ENCODE measurements at regions not wholly inside any gene's neighbourhood (a gene's known extent, or its start where the extent isn't known, plus 50 kb on each side); places are given as distances from the start of the nearest gene placed in this dataset.

DNA sequence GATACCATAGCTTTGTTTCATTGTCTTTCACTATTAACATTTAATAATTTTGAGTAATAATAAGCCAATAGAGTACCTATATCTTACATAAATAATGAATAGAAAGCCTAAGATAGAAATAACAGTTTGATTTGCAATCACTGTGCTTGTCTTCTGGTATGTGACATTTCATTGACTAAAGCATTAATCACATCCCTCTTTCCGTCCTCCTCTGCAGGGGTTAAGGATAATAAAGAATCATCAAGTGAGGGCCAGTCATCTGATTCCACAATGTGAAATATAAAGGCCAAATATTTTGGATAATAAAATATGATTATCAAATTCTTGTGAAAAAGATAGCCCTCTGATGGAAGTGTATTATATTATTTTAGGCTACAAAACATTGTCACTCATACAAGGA lies 2073.4 kb downstream of the ARAP2 start:
- no peak for DNase-seq (ENCODE audit: low read depth in 2 of 2)

DNA sequence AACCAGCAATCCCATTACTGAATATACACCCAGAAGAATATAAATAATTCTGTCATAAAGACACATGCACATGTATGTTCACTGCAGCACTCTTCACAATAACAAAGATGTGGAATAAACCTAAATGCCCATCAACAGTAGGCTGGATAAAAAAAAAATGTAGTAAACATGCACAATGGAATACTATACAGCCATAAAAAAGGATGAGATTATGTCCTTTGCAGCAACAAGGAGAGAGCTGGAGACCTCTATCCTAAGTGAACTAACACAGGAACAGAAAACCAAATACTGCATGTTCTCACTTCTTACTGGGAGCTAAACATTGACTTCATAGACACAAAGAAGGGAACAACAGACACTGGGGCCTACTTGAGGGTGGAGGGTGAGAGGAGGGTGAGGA lies 2067.7 kb downstream of the ARAP2 start:
- no peak for DNase-seq (ENCODE audit: low read depth in 2 of 2)

DNA sequence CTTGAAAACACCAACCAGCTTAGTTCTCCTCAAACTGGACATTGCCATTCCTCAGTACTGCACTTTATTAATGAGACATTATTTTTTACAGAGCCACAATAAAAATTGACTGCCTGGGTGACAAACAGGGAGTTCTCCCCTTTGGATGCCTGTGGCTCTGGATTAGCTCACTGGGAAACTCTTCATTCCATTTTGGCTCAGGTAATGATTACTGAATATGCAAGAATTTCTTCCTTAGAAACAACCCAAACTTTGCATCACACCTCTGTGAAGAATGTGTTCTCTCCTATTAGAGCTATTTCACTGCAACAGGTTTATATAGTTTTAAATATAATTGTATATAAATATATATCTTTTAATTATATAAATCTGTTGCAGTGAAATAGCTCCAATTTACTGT lies 2065.8 kb downstream of the ARAP2 start:
- DNase-seq (ENCODE audit: low read depth in 2 of 2), result no peak

DNA sequence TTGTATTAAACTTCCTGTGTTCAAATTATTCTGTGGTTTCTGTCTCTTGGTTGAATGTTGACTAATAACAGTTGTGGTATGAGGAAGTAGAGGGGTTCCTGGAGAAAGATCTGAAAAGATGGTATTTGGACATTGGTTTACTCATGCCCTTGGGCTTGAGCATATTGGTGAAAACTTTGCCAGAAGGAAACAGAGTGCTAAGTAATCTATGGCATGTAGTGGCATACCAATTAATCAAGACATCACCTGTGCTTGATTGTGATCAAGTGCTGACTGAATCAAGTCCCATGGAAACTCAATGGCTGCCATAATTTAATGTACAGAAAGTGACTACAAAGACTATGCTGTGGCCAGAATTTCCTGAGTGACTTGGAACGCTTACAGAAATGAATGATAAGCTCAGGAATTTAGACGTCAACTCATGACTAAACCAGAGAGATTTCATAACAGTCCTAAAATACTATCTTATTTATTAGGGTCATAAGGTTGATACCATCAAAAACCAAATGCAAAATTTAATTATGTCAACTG lies 2062.9 kb downstream of the ARAP2 start:
- peak; percentile 92 to 93 for DNase-seq (ENCODE audit: low read depth in 2 of 2)

DNA sequence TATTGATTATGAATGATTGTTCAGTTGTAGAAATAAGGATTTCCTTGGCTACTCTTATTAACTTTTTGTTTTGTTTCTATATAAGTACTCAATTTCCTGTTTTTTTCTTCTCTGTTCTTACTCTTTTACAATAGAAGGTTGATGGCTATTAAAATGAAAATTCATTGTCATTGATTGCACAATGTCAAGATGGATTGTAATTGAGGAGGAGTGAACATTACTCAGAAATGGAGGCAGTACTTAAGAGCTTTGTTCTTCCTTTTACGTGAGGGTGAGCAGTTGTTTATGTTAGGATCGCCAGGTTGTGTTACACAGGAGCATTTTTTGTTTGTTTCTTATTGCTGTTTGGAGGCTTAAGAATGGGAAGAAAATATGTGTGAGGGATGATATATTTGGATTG lies 2062.4 kb downstream of the ARAP2 start:
- DNase-seq (ENCODE audit: low read depth in 2 of 2), result no peak

DNA sequence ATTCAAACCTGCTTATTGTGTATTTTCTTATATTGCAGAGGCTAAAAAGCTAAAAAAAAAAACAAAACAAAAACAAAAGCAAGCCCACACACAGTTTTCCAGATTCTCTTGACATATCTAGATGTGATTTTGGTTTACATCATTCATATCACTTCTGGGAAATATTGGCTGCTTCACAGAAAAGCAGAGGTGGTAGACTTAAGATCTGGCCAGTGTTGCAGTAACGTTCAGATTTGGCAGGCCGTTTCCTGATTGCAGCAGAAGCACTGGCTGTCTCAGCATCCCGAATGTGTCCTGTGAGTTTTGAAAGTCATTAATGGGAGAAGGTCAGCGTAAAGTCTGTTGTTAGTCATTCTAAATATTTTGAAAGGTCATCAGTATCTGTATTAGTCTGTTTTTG lies 2062.0 kb downstream of the ARAP2 start:
- DNase-seq (ENCODE audit: low read depth in 2 of 2), result no peak

DNA sequence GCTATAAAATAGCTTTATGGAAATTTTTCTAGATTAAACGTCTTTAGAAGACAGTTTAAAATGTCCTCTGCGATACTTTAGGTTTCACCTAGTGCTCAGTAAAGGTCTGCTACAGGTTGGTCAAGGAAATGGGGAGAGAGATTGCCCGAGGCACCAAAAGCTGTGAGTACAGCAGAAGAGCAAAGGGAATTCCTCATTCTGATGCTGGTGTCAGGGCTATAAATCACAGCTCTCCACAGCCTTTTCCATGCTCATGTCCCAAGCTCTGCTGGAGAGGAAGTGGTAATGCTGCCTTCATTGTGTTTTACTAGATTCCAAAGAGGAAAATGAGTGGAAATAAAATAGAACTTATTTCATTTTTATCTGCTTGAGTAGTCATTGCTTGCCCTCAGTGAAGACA lies 2060.4 kb downstream of the ARAP2 start:
- no peak for DNase-seq (ENCODE audit: low read depth in 2 of 2)

DNA sequence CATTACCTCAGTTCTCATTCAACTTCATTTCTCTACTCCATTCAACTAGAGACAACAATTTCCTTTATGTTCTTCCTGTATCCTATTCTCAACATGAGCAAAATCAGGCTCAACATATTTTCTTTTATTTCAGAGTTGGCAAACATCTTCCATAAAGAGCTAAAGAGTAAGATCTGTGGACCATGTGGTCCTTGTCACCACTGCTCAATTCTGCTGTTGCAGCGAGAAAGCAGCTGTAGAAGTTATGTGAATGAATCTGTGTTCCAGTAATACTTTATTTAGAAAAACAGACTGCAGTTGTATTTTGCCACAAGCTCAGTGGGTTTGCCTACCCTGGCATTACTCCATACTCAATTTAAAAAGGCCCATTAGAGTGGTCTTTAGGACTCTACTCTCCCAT lies 2057.3 kb downstream of the ARAP2 start:
- DNase-seq (ENCODE audit: low read depth in 2 of 2), result no peak

DNA sequence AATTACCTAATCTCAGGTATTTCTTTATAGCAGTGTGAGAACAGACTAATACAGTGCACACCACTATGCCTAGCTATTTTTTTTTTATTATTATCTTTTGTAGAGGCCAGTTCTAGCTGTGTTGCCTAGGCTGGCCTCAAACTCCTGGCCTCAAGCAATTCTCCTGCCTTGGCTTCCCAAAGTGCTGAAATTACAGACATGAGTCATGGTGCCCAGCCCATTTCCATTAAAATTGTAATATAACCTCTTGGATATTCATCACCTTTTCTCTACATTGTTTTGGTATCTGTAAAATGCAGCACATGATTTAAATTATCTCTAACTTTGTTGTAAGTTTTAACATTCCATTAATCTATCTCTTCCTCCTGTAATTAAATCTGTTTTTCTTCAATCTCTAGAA lies 2052.9 kb downstream of the ARAP2 start:
- no peak for DNase-seq (ENCODE audit: low read depth in 2 of 2)

DNA sequence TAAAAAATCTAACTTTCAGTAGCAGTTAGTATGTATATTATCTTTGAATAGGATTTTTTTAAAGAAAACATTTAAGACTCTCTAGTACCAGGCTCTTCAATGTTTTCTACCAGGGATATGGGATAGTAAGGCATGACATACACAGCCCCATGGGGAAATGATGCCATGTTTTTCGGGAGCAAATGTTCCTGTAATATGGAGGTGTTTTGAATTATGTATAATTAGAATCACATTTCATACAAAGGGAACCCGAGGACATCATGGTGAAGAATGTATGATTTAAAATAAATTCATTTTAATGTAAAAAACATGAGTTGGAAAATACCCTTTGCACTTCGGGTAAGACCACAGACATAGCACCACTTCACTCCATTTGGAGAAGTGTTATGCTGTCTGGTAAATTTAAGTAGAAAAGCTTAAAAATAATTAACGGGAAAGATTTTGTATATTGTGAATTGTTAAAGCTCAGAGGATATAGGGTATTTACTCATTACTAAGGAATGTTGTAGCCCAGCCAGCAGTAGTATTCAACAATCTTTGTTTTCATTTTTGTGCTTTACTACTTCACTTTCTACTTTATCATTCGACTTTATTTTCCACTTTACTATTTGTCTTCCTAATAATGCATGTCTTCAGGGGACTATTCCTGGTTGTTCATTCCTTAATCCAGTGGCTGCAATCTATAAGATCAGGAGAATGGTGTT lies 2050.7 kb downstream of the ARAP2 start:
- peak in 1 of 2 experiments; percentile 45 for DNase-seq (ENCODE audit: low read depth in 2 of 2)

DNA sequence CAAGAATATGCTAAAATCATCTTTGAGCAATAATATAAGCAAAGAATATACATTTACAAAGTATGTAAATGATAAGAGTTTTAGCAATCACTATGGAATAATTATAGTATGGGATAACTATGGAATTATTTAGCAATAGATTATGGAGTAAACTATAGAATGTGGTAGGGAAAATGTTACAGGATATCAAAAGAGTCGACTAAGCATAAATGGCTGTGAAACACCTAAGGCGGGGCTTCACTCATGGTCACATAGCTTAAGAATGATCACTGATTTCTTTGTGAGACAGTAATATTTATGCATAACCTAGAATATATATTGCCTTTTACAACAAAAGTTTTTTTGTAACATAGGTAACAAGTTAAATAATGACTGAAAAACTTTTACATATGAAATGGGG lies 2049.7 kb downstream of the ARAP2 start:
- DNase-seq (ENCODE audit: low read depth in 2 of 2), result no peak

DNA sequence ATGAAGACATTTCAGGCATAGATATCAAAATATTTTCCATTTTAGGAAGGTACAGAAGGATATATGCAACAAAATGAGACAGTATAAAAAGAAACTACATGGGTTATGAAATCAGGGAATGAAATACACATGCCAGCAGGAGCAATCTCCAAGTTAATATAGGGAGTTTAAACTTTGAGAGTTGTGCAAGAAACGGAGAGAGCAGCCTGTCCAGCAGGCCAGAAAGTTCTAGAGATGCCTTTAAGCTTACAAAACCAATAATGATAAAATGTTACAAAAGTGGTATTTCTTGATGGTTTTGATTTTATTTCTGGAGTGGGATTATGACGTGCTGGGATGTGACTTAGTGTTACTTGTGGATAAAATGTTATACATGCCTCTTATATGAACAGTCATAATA lies 2047.9 kb downstream of the ARAP2 start:
- DNase-seq (ENCODE audit: low read depth in 2 of 2), result no peak

DNA sequence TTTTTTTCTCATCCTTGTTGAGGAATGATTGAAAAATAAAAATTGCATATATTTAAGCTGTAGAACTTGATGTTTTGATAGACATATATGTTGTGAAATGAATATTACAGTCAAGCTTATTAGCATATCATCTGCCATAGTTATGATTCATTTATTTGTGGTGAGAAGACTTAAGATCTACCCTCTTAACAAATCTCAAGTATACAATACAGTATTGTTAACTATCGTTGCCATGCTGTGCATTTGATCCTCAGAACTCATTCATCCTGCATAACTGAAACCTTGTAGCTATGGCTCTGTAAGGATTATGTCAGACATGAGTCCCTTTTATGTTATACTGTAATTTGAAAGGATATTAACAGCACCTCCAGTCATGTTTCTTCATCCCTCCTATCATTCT lies 2045.3 kb downstream of the ARAP2 start:
- no peak for DNase-seq (ENCODE audit: low read depth in 2 of 2)

DNA sequence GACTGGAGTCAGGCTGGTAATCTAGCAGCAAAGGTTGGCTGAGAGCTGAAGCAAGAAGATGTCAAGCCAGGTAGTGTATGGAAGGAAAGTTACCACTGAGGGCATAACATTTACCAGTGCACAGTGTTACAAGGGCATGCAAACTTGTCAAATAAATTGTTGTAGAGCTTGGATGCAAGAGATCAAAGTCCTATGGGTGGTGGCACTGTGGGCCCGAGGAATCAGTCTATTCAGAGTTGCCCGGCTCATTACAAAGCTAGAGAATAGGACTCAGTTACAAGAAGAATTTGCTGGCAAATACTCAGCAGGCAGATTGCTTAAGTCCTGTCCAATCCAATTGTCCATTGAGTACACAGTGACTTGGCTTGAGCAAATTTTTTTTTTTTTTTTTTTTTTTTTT lies 2043.8 kb downstream of the ARAP2 start:
- no peak for DNase-seq (ENCODE audit: low read depth in 2 of 2)

DNA sequence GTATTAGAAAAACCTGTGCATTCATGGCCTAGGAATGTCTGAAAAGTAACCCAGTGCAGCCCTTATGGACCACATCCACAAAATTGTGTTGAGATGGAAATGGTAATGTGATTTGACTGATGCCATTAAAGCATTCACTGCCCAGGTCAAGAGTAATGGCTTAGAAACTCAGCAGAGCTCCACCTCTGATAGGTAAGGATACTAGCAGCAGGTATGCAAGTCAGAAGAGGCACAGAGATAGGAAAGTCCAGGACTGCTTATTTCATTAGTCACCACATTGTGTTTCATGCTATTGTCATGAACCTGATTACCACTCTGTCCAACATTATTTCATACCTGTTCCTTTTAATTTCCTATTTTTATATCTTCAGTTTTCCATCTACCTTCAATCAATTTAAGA lies 2042.2 kb downstream of the ARAP2 start:
- no peak for DNase-seq (ENCODE audit: low read depth in 2 of 2)

DNA sequence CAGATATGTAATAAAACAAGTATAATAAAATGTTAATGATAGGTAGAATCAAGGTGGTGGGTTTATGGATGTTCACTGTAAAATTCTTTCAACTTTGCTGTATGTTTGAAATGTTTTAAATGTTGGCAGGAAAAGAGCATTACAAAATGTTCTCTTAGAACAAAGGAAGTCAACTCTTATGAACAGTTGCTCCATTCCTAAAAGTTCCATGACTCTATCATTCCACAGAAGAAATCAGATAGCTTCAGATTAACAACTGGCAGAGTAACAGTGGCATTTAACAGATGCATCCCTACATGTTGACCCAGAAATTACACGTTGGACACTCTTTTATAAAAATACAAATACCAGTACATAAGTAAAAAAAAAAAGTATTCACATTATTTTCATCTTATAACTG lies 2023.7 kb downstream of the ARAP2 start:
- DNase-seq (ENCODE audit: low read depth in 2 of 2), result no peak

DNA sequence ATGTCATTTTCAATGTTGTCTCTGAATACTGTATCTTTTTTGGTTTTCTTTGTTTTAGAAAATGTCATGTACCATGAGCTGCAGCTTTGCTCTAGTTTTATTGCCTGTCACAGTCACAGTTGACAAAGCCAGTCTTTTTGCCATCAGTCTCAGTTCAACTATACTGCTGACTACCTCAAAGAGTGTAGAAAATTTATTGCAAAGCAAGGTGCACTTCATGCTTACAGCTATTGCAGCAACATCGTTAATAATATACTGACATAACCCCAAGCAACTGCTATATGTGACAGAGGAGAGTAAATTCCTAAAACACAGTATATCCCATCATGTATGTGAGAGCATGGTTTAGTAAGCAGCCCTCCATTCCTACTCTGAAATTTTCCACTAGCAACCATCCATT lies 2022.3 kb downstream of the ARAP2 start:
- DNase-seq (ENCODE audit: low read depth in 2 of 2), result no peak

DNA sequence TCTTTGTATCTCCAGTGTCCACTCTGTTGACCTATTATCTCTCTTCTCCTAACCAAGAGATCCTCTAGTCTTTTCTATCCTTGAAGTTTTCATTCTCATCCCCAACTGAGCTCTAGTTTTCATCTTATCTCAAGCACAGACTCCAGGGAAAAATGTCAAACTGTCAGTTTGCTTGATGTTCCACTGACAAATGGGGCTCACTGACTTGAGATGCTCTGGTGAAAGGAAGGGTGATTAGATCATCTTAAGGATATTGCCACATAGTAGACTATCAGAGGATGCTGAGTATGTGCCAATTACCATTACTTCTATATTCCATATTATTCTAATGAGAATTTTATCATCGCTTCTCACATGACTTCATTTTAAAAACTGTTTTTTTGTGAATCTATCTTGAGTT lies 2008.2 kb downstream of the ARAP2 start:
- no peak for DNase-seq (ENCODE audit: low read depth in 2 of 2)

DNA sequence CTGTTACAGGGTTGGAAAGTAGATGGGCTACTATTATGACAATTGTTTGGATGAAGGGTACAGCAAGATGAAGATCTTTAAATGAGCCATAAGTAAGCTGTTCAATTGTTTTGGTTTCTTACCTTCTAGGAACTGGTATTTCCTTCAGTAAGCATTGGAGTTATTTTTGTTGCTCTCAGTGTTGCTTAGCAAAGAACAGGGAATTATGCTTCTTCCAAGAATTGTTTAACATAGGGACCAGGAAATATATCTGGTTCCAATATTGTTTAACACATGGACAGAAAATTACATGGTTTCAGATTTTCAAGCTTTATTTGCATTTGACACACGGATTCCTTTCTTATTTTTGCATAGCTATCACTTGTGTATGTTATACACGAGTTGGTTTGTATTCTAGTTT lies 1999.0 kb downstream of the ARAP2 start:
- DNase-seq (ENCODE audit: low read depth in 2 of 2), result no peak

DNA sequence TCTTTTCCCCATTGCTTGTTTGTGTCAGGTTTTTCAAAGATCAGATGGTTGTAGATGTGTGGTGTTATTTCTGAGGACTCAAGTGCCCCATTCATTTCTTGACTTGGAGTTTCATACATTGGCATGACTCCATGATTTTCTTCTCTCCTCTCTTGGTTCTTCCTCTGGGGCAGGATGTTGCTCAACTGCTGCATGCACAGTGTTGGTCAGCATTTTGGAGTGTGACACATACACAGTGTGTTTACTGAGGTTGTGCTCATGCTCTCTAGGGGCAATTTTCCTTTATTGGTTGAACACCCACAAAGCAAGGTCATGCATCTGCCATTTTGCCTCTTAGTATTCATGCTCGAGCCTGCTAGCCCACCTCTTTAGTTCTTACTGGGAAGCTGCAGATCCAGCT lies 1993.8 kb downstream of the ARAP2 start:
- peak in 1 of 2 experiments; percentile 12 for DNase-seq (ENCODE audit: low read depth in 2 of 2)

DNA sequence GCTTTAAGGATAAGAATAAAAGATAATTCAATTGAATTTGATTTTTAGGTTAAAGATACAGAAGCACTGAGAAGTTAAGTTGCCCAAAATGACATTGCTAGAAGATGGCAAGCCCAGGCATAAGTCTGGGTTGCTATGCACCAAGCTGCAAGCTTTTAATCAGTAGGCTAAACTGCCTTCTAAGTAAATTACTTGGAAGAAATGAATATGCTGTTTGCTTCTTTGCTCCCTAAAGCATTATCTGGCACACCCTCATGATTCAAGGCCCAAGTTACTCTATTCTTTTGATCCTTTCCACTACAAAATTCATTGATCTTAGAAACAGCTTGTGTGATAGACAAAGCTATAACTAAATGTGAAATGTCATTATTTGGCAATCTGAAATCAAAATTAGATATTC lies 1991.1 kb downstream of the ARAP2 start:
- no peak for DNase-seq (ENCODE audit: low read depth in 2 of 2)

DNA sequence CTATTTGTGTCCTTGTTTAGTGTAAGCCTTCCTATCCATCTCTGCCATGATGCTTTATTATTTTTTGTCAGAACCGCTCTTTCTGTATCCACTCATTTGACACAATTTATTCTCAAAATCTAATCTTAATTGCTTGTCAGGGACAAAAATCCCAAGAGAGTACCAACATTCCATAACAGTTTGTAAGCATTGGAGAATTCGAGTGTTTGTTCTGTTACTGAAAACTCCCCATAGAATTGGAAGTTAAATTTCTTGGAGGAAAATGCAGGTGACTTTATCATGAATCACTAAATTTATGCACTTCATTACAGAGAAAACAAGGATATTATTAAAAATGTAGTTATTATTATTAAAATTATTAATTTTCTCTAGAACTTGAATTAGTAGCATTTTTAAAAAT lies 1986.1 kb downstream of the ARAP2 start:
- no peak for DNase-seq (ENCODE audit: low read depth in 2 of 2)

DNA sequence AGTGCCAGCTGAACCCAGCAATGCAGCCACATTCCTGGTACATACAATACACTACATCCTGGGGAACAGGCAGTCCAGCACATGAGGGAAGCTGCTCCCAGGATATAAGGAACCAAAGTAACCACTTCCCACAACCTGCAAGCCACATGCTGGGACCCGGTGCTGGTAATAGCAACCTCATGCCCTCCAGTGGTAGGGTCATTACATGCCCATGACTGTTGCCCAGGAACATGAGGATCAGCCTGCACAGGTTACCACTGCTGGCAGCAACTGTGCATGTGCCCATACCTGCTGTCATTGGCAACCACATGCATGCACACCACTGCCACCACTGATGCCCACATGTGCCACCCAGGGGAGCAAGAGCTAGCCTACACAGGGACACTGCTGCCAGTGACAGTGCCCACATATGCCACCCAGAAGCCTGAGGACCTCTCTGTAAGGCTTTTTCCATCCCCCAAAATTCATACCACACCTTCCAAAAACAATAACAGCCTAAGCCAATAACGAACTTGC lies 1982.5 kb downstream of the ARAP2 start:
- no peak for DNase-seq (ENCODE audit: low read depth in 2 of 2)

DNA sequence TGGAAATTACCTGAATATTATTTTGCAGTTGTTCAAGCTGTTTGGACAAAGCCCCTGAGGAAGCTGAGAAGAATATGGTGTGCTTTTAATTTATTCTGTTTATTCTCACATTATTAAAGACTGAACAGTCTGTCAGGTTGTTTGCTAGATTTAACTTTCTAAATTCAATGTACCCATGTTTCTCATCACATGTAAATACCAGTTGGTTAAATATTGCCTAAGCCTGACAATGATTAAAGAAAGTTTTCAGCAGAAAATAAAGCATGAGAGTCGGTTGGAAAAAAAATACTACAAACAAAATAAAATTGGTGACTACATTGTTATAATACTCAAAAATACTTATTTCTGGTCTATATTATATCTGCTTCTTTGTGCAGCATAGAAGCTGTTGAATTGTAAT lies 1974.7 kb downstream of the ARAP2 start:
- no peak for DNase-seq (ENCODE audit: low read depth in 2 of 2)

All from fibroblast of skin of left biceps (primary cell).